Hippocampal formation (tissue), 2 donors: ENCODE measurements at regions not wholly inside any gene's neighbourhood (a gene's known extent, or its start where the extent isn't known, plus 50 kb on each side); places are given as distances from the start of the nearest gene placed in this dataset.

Source experiments
- DNase-seq, 2 donors: peaks; one replicate each; lab custom pipeline; 2025; lab: John Stamatoyannopoulos, UW

GRCh38 chr6:44500074-44500473 is 112.6 kb downstream of the CDC5L start:
- no peak for DNase-seq

GRCh38 chr6:44503471-44503870 is 116.0 kb downstream of the CDC5L start:
- DNase-seq, result no peak

- no peak for DNase-seq
Observed at GRCh38 chr6:44504301-44504791, 116.8 kb downstream of the CDC5L start.

DNA sequence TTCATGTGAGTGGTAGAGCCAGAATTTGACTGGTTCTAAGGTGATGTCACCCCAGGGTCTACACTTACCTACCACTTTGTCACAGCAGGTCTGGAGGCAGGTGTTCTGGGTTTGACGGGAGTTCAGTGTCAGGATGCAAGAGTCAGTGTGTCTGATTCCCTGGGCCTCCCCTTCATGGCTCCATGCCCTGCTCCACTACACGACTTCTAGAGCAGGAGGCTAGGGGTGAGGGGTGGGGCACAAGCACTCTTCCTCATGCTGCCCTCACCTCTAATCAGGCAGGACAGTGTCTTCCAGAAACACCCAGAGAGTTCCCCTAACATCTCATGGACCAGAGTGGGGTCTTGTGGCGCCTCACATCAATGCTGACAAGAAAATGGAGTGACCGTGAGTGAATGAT is 118.2 kb downstream of the CDC5L start:
- no peak for DNase-seq

GRCh38 chr6:44507014-44507413 is 119.5 kb downstream of the CDC5L start:
- DNase-seq, result no peak

DNA sequence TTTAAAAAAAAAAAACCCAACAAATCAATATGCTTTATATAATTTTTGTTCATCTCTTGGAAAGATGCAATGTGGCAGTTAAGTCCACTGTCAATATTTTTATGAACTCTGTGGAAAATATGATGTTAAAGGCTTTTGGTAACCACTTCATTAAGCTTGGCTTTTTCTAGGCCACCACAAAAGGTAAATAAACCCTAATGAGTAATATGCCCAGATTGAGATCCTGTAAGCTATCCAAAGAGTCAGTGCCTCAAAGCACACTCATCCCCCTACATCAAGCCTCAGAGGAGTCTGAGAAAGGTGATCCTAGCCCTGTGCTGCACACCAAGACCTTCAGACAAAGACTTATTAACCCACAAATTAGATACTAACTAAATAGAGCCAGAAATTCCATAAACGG is 121.1 kb downstream of the CDC5L start:
- DNase-seq, result no peak

DNA sequence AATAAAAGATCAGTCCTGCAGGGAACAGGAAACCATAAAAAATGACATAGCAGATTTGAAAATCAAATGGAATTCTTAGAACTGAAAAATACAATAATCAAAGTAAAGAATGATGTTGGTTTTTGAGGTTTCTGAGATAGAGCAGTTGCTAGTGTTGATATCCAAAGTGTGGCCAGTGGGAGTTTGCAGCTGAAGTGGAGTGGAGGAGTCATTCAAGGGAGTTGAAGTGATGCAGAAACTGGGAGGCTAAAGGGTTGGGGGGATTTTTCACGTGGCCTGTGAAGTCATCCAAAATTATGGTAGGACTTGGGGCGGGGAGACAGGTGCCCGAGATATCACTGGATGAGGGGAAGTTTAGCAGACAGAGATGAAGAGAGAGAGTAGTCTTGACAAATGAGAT is 123.6 kb downstream of the CDC5L start:
- DNase-seq, result no peak

DNA sequence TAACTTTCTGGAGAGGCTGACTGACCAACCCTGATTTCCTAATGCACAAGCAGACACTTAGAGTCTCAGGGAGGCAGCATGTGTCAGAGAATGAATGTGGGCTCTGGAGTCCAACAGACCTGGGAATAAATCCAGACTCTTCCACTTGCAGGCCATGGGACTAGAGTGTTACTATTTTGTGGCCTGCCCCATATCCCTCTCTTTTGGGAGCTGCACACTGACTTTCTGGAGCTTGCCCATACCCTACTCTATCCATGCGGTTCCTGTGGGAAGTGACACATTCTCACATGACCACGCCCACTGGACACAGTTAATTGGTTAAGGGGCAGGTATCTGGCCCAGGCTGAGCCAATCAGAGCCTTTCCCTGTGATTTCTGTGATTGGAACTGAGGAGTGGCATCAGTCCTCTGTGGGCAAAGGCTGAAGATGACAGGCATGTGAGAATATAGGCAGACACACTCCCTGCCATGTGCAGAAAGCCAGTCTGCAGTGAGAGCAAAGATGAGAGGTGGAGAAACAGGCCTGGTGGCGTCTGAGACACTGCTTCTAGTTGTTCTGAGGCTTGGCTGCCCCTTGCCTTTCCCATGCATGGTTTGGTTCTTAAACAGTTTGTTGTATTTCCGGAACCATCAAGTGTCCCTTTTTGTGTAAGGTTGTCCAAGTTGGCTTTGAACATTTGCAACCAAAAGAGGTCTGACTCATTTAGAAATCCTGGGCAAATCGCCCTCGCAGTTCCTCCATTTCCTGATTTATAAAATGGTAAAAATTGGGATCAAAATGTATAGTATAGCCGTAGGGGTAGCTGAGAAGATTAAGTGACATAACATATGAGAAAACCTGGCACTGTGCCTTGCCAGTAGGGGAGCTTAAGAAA is 125.6 kb downstream of the CDC5L start:
- DNase-seq, result no peak

DNA sequence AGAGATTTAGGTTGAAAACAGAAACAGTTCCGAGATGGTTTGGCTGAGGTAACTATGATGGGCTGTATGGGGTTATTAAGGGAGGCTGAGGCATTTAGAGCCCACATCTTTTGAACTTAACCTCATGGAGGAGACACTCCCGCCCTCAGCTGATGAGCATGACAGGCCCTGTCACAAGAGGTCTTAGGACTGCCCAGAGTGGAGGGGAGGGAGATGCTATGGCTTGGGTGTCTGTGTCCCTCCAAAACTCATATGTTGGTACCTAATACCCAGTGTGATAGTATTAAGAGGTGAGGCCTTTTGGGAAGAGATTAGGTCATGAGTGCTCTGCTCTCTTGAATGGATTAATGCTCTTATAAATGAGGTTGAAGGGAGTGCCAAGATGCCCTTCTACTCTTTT is 126.6 kb downstream of the CDC5L start:
- DNase-seq, result no peak

DNA sequence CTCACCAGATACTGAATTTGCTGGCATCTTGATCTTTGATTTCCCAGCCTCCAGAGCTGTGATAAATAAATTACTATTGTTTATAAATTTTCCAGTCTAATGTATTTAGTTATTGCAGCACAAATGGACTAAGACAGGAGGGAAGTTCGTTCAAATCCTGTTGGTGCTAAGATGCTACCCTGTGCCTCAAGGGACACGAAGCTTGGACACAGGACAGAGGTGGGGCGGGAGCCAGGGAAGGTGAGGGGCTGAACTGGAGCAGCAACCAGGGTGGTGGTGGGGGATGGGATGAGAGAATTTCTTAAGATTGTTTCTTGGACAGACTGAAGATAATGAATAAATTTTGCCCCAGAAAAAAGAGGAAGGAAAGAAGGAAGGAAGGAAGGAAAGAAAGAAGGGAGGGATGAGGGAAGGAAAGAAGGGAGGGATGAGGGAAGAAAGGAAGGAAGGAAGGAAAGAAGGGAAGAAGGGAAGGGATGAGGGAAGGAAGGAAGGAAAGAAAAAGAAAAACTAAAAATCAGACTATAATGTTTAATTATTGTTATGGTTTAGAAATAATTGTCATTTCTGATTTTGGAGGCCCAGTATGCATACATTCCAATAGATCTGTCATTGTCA is 127.2 kb downstream of the CDC5L start:
- DNase-seq, result no peak

- no peak for DNase-seq
Observed at GRCh38 chr6:44522871-44523270, 135.4 kb downstream of the CDC5L start.

DNA sequence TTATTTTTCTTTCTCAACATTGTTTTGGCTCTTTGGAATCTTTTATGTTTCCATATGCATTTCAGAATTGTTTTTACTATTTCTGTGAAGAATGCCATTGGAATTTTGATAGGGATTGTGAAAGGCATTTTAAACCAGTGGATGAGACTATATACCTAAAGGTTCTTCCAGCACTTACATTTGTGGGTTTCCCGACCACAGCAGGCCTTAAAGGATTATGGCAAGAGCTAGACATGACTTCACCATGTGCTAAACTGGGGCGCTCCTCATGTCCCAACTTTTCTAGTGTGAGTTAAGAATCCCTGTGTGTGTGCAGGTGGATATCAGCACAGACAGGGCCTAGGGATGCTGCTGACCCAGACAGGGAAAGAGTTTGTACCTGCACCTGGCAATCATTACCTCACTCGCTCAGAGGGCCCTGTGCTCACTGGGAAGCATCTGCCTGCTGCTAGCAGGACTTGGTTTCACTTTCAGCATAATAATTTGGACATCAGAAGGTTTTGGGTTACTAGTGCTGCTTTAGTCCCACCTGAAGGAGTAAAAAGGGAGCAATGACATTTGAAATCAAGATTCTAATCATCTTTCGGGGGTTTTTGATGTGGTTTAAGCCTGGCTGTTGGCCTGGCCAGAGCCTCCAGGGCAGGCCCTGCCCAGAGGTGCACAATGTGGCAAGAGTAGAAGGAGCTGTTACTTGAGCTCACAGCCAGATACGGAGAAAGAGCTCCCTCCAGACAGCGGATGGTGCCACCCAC is 137.1 kb downstream of the CDC5L start:
- no peak for DNase-seq

DNA sequence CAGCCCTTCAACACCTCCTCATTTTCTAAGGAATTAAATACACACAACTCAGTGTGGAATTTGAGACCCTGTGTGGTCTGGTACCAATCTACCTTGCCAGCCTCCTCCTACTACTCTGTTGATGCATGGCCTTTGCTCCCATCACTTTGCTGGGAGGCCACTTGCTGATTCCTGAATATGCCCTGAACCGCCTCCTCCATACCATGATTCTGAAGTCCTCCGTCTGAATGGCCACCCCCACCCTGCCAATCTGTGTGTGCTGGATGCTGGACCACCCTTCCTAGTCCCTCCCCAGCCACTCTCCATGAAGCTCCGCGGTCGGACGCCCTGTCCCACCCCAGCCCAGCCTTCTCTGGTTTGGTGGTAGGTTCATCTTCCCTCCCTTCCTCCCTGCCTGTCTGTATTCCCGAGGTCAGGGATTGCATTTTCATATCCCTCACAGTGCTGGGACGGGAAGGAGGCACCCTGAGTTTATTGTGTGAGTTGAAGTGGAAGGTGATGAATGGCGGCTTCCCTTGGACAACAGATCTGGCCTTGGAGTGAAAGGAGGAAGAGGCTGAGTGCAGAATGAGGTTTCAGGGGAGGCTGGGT is 138.3 kb downstream of the CDC5L start:
- DNase-seq, result no peak

DNA sequence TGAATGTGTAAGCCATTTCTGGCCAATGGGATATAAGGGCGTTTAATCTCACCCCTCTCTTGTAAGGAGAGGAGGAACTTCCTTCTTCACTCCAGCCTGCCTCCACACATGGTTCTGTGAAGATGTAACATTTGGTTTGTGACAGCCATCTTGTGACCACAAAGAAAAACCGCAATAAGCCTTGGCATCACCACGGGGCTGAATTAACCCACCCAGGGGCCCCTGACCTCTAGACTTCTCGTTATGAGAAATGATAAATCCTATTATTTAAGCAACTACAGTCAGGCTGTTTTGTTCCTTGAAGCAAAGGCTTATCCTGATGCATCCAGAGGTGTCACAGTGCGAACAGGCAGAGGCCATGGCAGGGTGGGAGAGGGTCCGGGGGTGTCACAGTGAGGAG is 139.7 kb downstream of the CDC5L start:
- DNase-seq, result no peak

DNA sequence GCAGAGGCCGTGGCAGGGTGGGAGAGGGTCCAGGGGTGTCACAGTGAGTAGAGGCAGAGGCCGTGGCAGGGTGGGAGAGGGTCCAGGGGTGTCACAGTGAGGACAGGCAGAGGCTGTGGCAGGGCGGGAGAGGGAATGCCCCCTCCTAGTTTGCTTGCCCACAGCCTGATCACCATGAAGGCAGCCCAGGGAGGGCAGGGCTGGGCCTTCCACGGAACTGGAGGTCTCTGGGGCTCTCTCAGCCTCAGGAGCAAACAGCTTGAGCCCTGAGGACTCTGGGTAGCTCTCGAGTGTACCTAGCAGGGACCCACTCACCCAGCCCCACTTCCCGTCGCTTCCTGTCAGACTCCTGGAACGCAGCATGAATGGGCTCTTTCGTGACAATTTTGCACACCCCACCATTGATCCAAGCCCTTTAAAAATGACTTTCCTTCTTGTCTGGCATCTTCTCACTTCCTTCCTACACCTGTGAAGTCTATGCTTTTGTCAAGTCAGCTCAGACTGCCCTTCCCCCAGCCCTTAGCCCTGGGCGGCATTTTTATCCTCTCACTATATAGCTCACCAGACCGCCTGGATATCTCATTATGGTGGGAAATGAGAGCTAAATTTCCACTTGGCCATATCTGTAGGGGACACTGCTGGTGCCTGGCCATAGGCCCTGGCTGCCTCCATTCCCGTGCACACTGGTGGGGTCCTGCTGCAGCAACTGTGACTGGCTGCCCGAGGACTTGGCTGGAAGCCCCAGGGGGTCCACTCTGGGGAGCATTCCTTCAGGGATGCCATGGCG is 140.3 kb downstream of the CDC5L start:
- no peak for DNase-seq

DNA sequence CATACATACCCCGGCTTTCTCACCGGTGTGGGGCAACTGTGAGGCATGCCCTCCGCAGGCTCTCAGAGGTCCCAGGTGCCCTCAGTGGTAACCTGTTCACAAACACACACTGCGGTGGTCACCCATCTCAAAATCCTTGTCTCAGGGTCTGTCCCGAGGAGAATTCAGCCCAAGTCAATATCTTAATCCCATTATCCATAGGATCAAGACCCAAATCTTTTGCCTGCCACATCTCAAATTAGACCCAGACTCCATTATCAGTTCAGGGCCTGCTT is 140.8 kb downstream of the CDC5L start:
- no peak for DNase-seq

GRCh38 chr6:44528716-44529115 is 141.2 kb downstream of the CDC5L start:
- DNase-seq, result no peak

DNA sequence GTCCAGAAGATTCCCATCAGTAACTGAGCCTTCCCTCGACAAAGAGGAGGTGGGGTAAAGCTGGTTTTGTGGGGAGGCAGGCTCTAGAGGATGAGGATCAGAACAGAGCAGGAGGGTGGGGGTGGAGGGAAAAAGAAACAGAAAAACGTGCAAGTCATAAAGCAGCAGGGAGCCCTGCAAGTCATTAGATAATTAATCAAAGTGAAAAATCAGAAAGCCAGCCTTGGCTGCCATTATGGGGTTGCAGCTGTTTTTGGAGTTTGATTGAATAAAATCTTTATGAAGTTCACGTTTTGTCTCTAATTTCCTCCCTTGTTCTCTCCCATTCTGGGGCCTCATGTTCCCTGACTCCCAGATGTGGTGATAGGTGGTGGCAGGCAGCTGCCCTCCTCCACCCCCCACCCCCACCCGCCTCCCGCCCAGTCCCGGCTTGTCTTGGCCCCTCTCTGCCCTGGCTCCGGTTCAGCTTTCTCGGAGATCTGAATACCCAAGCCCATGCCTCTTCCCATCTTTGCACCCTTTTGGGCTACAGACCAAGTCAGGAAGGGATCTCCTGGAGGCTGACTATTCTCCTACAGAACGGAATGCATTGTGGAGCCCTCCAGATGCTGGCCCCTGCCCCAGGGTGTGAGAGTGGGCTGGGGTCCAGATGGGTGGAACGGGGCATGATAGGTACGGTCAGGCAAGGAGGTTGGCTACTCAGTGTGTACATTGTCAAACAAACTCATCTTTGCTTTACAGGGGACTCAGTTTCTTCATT is 141.8 kb downstream of the CDC5L start:
- DNase-seq, result no peak

- no peak for DNase-seq
Observed at GRCh38 chr6:44530209-44530909, 142.9 kb downstream of the CDC5L start.

DNA sequence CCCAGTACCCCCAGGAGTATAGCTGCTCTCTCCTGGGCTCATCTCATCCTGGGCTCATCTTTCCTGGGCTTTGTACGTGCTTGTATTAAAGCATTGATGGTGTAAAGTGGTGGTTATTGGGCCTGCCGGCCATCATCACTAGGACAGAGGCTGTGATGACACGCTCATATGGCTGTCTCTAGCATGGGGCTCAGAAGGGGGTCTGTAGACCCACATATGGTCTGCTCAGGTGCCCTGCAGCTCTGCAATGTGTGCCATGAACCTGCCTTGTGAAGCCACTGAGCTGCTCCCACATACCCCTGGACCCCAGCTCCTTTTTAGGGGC is 143.4 kb downstream of the CDC5L start:
- no peak for DNase-seq
